Tibial nerve (tissue), 4 donors: ENCODE measurements at regions not wholly inside any gene's neighbourhood (a gene's known extent, or its start where the extent isn't known, plus 50 kb on each side); places are given as distances from the start of the nearest gene placed in this dataset.

Source experiments
- CTCF ChIP-seq, 5 experiments: fragments of 200-600 bp in 3 of 5; fragments of 450-650 bp in 2 of 5; sonication (generic) in 3 of 5; IDR thresholded peaks; one replicate each; pipeline ENCODE4 v1.5.1; 2016 to 2019; ENCODE audit warnings: antibody characterized with exemption in 5 of 5, mild to moderate bottlenecking in 3 of 5, moderate library complexity in 2 of 5
- EP300 ChIP-seq, 2 donors: sonication (generic); formaldehyde crosslinking; IDR thresholded peaks; one replicate each; pipeline ENCODE4 v1.6.1; 2017; ENCODE audit warnings: antibody characterized with exemption in 2 of 2, mild to moderate bottlenecking in 1 of 2
- POLR2A ChIP-seq, 2 donors: fragments of 450-650 bp; IDR thresholded peaks; one replicate each; pipeline ENCODE4 v1.6.1; 2017; ENCODE audit warnings: antibody characterized with exemption in 2 of 2, mild to moderate bottlenecking in 2 of 2, moderate library complexity in 2 of 2

- no peak for TF ChIP-seq CTCF (IDR thresholded peaks at IDR 0.05)
- TF ChIP-seq EP300 (IDR thresholded peaks at IDR 0.05): no peak
- TF ChIP-seq POLR2A (IDR thresholded peaks at IDR 0.05): no peak
These were observed 324.0 kb downstream of the TXNL1 start for GRCh38 chr18:56314396-56314795.
